ENCODE measurements at regions not wholly inside any gene's neighbourhood (a gene's known extent, or its start where the extent isn't known, plus 50 kb on each side); places are given as distances from the start of the nearest gene placed in this dataset.

DNA sequence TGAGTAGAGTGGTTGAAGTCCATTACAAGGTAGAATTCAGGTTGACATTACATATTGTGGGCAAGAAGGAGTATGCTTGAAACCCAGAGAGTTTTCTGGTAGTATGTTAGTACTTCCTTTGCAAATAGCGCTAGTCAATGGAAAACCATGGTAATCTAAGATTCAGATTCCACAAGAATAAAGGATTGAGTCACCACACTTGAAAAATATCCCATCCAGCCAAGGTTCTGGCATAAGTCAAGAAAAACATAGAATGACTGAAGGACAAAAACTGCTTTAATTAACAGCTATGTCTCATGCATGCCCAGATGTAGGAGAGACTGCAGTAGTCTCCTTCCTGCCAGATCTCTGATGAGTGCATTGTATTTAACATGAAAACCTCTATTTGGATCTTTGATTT, 469.8 kb downstream of the BMP2 start:
- Histone ChIP-seq H3K4me1 (ENCODE audit: insufficient read depth, low read length) (no peaks in the 10 kb centered on the region), H3K4me3 (replicated peaks in 1 of 3; ENCODE audit: insufficient read depth in 1 of 3, low read depth in 2 of 3, low read length in 3 of 3) (no peak overlapping the region), H3K79me2 (ENCODE audit: insufficient read depth, low read length) (no peaks in the 10 kb centered on the region), H2AFZ (ENCODE audit: low read length) (no peak overlapping the region), H4K20me1 (ENCODE audit: insufficient read depth, low read length) (no peaks in the 10 kb centered on the region), H3K27ac (ENCODE audit: extremely low read length, insufficient read depth, low read length) (no peak overlapping the region), H3K4me2 (ENCODE audit: low read depth, low read length) (no peak overlapping the region), H3K36me3 (replicated peaks in 1 of 2; ENCODE audit: control insufficient read depth in 1 of 2, insufficient read depth in 2 of 2, low read length in 2 of 2) (no peaks in the 10 kb centered on the region), H3K9me3 (ENCODE audit: low read length) (peaks cover 83% of the 10 kb centered on the region), H3K27me3 (ENCODE audit: control insufficient read depth in 1 of 2, insufficient read depth in 2 of 2, low read length in 2 of 2) (no peaks in the 10 kb centered on the region), H3K9ac (ENCODE audit: insufficient read depth, low read depth, low read length) (no peak overlapping the region)
- TF ChIP-seq HNRNPK (IDR thresholded peaks at IDR 0.05; ENCODE audit: low read depth, low read length, poor library complexity, severe bottlenecking) (no peak), SP4 (CRISPR knock-in tag; IDR thresholded peaks at IDR 0.05) (no peak), MAF1 (CRISPR knock-in tag; IDR thresholded peaks at IDR 0.05; ENCODE audit: borderline replicate concordance) (no peak), THYN1 (CRISPR knock-in tag; IDR thresholded peaks at IDR 0.05; ENCODE audit: borderline replicate concordance, low read depth) (no peak)
- TF ChIP-seq, protein P1, sequence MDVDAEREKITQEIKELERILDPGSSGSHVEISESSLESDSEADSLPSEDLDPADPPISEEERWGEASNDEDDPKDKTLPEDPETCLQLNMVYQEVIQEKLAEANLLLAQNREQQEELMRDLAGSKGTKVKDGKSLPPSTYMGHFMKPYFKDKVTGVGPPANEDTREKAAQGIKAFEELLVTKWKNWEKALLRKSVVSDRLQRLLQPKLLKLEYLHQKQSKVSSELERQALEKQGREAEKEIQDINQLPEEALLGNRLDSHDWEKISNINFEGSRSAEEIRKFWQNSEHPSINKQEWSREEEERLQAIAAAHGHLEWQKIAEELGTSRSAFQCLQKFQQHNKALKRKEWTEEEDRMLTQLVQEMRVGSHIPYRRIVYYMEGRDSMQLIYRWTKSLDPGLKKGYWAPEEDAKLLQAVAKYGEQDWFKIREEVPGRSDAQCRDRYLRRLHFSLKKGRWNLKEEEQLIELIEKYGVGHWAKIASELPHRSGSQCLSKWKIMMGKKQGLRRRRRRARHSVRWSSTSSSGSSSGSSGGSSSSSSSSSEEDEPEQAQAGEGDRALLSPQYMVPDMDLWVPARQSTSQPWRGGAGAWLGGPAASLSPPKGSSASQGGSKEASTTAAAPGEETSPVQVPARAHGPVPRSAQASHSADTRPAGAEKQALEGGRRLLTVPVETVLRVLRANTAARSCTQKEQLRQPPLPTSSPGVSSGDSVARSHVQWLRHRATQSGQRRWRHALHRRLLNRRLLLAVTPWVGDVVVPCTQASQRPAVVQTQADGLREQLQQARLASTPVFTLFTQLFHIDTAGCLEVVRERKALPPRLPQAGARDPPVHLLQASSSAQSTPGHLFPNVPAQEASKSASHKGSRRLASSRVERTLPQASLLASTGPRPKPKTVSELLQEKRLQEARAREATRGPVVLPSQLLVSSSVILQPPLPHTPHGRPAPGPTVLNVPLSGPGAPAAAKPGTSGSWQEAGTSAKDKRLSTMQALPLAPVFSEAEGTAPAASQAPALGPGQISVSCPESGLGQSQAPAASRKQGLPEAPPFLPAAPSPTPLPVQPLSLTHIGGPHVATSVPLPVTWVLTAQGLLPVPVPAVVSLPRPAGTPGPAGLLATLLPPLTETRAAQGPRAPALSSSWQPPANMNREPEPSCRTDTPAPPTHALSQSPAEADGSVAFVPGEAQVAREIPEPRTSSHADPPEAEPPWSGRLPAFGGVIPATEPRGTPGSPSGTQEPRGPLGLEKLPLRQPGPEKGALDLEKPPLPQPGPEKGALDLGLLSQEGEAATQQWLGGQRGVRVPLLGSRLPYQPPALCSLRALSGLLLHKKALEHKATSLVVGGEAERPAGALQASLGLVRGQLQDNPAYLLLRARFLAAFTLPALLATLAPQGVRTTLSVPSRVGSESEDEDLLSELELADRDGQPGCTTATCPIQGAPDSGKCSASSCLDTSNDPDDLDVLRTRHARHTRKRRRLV (CRISPR knock-in tag; IDR thresholded peaks at IDR 0.05) = no peak
- POLR2A ChIA-PET = no interaction called here
- in situ Hi-C loops (cut with HindIII; ENCODE audit: extremely low pct_ligation_motif_present, low pct_unique_long_range_greater_than_20kb) = no loop called here
- CTCF ChIA-PET (ENCODE audit: low intra/inter-chr PET ratio, low total read pairs) = no interaction called here
- no TSS peak for BruUV-seq (replicated peaks)
- 0% methylated on average over 1 of the region's 1 CpG for WGBS (ENCODE audit: low lambda C conversion rate)
- intact Hi-C loops (cut with micrococcal nuclease; ENCODE audit: unreplicated experiment) = no loop called here
- FAIRE-seq (no peak), ATAC-seq (no peak), DNase-seq (ENCODE audit: low spot score) (no peak)
